ENCODE measurements at regions not wholly inside any gene's neighbourhood (a gene's known extent, or its start where the extent isn't known, plus 50 kb on each side); places are given as distances from the start of the nearest gene placed in this dataset.

- no peak for ATAC-seq (ENCODE audit: low FRiP score)
- Histone ChIP-seq H3K9me3 (ENCODE audit: control insufficient read depth, low read length) (no peaks in the 10 kb centered on the region), H3K27me3 (ENCODE audit: control insufficient read depth in 1 of 2, insufficient read depth in 2 of 2, low read length in 1 of 2) (no peaks in the 10 kb centered on the region)
These were observed 759.3 kb upstream of the TYRP1 start for GRCh38 chr9:11933926-11934325.

GRCh38 chr9:11946531-11946930, 746.7 kb upstream of the TYRP1 start:
- no peaks in the 10 kb centered on the region for H3K27me3 ChIP-seq (ENCODE audit: control insufficient read depth in 1 of 2, insufficient read depth in 2 of 2, low read length in 1 of 2)
- no peaks in the 10 kb centered on the region for H3K9me3 ChIP-seq (ENCODE audit: control insufficient read depth, low read length)
- no peak overlapping the region for H3K4me3 ChIP-seq (ENCODE audit: low read length in 2 of 2)
- H3K27ac ChIP-seq (ENCODE audit: low read depth in 1 of 2, low read length in 2 of 2) = no peak overlapping the region
- 6 to 17% methylated on average over 1 of the region's 1 CpG for WGBS, 2 donors
- H3K4me1 ChIP-seq (ENCODE audit: control insufficient read depth in 1 of 2, insufficient read depth in 2 of 2, low read length in 2 of 2) = no peaks in the 10 kb centered on the region
- no peak for DNase-seq
- ATAC-seq (ENCODE audit: low FRiP score) = no peak
- intact Hi-C loops (cut with DNase I) = no loop called here
- no peaks in the 10 kb centered on the region for H3K36me3 ChIP-seq (ENCODE audit: control insufficient read depth in 1 of 2, insufficient read depth in 2 of 2, low read length in 1 of 2)

More at GRCh38 chr9:11933926-11934325, 759.3 kb upstream of the TYRP1 start:
- no peak for DNase-seq
- H3K4me1 ChIP-seq (ENCODE audit: control insufficient read depth in 1 of 2, insufficient read depth in 2 of 2, low read length in 2 of 2) = no peaks in the 10 kb centered on the region
- intact Hi-C loops (cut with DNase I) = no loop called here
- H3K27ac ChIP-seq (ENCODE audit: low read depth in 1 of 2, low read length in 2 of 2) = no peak overlapping the region
- H3K36me3 ChIP-seq (ENCODE audit: control insufficient read depth in 1 of 2, insufficient read depth in 2 of 2, low read length in 1 of 2) = no peaks in the 10 kb centered on the region
- no peak overlapping the region for H3K4me3 ChIP-seq (ENCODE audit: low read length in 2 of 2)

- WGBS, 2 donors = 49 to 52% methylated on average over 4 of the region's 4 CpGs
- DNase-seq (no peak), ATAC-seq (ENCODE audit: low FRiP score) (no peak)
- no peak overlapping the region for H3K27ac ChIP-seq (ENCODE audit: low read depth in 1 of 2, low read length in 2 of 2)
- H3K36me3 ChIP-seq (ENCODE audit: control insufficient read depth in 1 of 2, insufficient read depth in 2 of 2, low read length in 1 of 2) = no peaks in the 10 kb centered on the region
- intact Hi-C loops (cut with DNase I) = no loop called here
- no peaks in the 10 kb centered on the region for H3K9me3 ChIP-seq (ENCODE audit: control insufficient read depth, low read length)
- no peaks in the 10 kb centered on the region for H3K27me3 ChIP-seq (ENCODE audit: control insufficient read depth in 1 of 2, insufficient read depth in 2 of 2, low read length in 1 of 2)
- no peaks in the 10 kb centered on the region for H3K4me1 ChIP-seq (ENCODE audit: control insufficient read depth in 1 of 2, insufficient read depth in 2 of 2, low read length in 2 of 2)
- no peak overlapping the region for H3K4me3 ChIP-seq (ENCODE audit: low read length in 2 of 2)
These were observed 730.9 kb upstream of the TYRP1 start for GRCh38 chr9:11962327-11962726.

- Histone ChIP-seq H3K27ac (ENCODE audit: low read depth in 1 of 2, low read length in 2 of 2) (no peak overlapping the region), H3K4me3 (ENCODE audit: low read length in 2 of 2) (no peak overlapping the region), H3K4me1 (ENCODE audit: control insufficient read depth in 1 of 2, insufficient read depth in 2 of 2, low read length in 2 of 2) (no peaks in the 10 kb centered on the region), H3K27me3 (ENCODE audit: control insufficient read depth in 1 of 2, insufficient read depth in 2 of 2, low read length in 1 of 2) (no peaks in the 10 kb centered on the region), H3K36me3 (ENCODE audit: control insufficient read depth in 1 of 2, insufficient read depth in 2 of 2, low read length in 1 of 2) (no peaks in the 10 kb centered on the region), H3K9me3 (ENCODE audit: control insufficient read depth, low read length) (no peaks in the 10 kb centered on the region)
- ATAC-seq (ENCODE audit: low FRiP score) = no peak
- no peak for DNase-seq
- WGBS, 2 donors = 51 to 58% methylated on average over 4 of the region's 4 CpGs
- intact Hi-C loops (cut with DNase I) = no loop called here
These were observed 726.4 kb upstream of the TYRP1 start for GRCh38 chr9:11966786-11967185.

GRCh38 chr9:11968631-11969030, 724.6 kb upstream of the TYRP1 start:
- H3K27me3 ChIP-seq (ENCODE audit: control insufficient read depth in 1 of 2, insufficient read depth in 2 of 2, low read length in 1 of 2) = no peaks in the 10 kb centered on the region
- DNase-seq (no peak), ATAC-seq (ENCODE audit: low FRiP score) (no peak)
- whole genome bisulfite sequencing, 2 donors = 84 to 100% methylated on average over 1 of the region's 1 CpG
- intact Hi-C loops (cut with DNase I) = no loop called here
- H3K9me3 ChIP-seq (ENCODE audit: control insufficient read depth, low read length) = no peaks in the 10 kb centered on the region
- no peaks in the 10 kb centered on the region for H3K4me1 ChIP-seq (ENCODE audit: control insufficient read depth in 1 of 2, insufficient read depth in 2 of 2, low read length in 2 of 2)
- H3K36me3 ChIP-seq (ENCODE audit: control insufficient read depth in 1 of 2, insufficient read depth in 2 of 2, low read length in 1 of 2) = no peaks in the 10 kb centered on the region
- no peak overlapping the region for H3K27ac ChIP-seq (ENCODE audit: low read depth in 1 of 2, low read length in 2 of 2)
- H3K4me3 ChIP-seq (ENCODE audit: low read length in 2 of 2) = no peak overlapping the region

GRCh38 chr9:11973011-11973410, 720.2 kb upstream of the TYRP1 start:
- H3K4me3 ChIP-seq (ENCODE audit: low read length in 2 of 2) = no peak overlapping the region
- no peaks in the 10 kb centered on the region for H3K4me1 ChIP-seq (ENCODE audit: control insufficient read depth in 1 of 2, insufficient read depth in 2 of 2, low read length in 2 of 2)
- H3K9me3 ChIP-seq (ENCODE audit: control insufficient read depth, low read length) = no peaks in the 10 kb centered on the region
- intact Hi-C loops (cut with DNase I) = no loop called here
- DNase-seq (no peak), ATAC-seq (ENCODE audit: low FRiP score) (no peak)
- no peaks in the 10 kb centered on the region for H3K36me3 ChIP-seq (ENCODE audit: control insufficient read depth in 1 of 2, insufficient read depth in 2 of 2, low read length in 1 of 2)
- 4 to 5% methylated on average over 1 of the region's 1 CpG for WGBS, 2 donors
- H3K27ac ChIP-seq (ENCODE audit: low read depth in 1 of 2, low read length in 2 of 2) = no peak overlapping the region
- no peaks in the 10 kb centered on the region for H3K27me3 ChIP-seq (ENCODE audit: control insufficient read depth in 1 of 2, insufficient read depth in 2 of 2, low read length in 1 of 2)

GRCh38 chr9:11973511-11973910, 719.7 kb upstream of the TYRP1 start:
- H3K36me3 ChIP-seq (ENCODE audit: control insufficient read depth in 1 of 2, insufficient read depth in 2 of 2, low read length in 1 of 2) = no peaks in the 10 kb centered on the region
- H3K4me3 ChIP-seq (ENCODE audit: low read length in 2 of 2) = no peak overlapping the region
- ATAC-seq (ENCODE audit: low FRiP score) = no peak
- intact Hi-C loops (cut with DNase I) = no loop called here
- WGBS, 2 donors = 32 to 58% methylated on average over 1 of the region's 1 CpG
- no peak overlapping the region for H3K27ac ChIP-seq (ENCODE audit: low read depth in 1 of 2, low read length in 2 of 2)
- no peaks in the 10 kb centered on the region for H3K27me3 ChIP-seq (ENCODE audit: control insufficient read depth in 1 of 2, insufficient read depth in 2 of 2, low read length in 1 of 2)
- no peaks in the 10 kb centered on the region for H3K9me3 ChIP-seq (ENCODE audit: control insufficient read depth, low read length)
- no peaks in the 10 kb centered on the region for H3K4me1 ChIP-seq (ENCODE audit: control insufficient read depth in 1 of 2, insufficient read depth in 2 of 2, low read length in 2 of 2)
- no peak for DNase-seq

GRCh38 chr9:11992866-11993265, 700.3 kb upstream of the TYRP1 start:
- H3K9me3 ChIP-seq (ENCODE audit: control insufficient read depth, low read length) = no peaks in the 10 kb centered on the region
- no peaks in the 10 kb centered on the region for H3K4me1 ChIP-seq (ENCODE audit: control insufficient read depth in 1 of 2, insufficient read depth in 2 of 2, low read length in 2 of 2)
- no peaks in the 10 kb centered on the region for H3K27me3 ChIP-seq (ENCODE audit: control insufficient read depth in 1 of 2, insufficient read depth in 2 of 2, low read length in 1 of 2)
- ATAC-seq (ENCODE audit: low FRiP score) (no peak), DNase-seq (no peak)
- no peak overlapping the region for H3K27ac ChIP-seq (ENCODE audit: low read depth in 1 of 2, low read length in 2 of 2)
- H3K36me3 ChIP-seq (ENCODE audit: control insufficient read depth in 1 of 2, insufficient read depth in 2 of 2, low read length in 1 of 2) = no peaks in the 10 kb centered on the region
- 61 to 84% methylated on average over 1 of the region's 1 CpG for WGBS, 2 donors
- intact Hi-C loops (cut with DNase I) = no loop called here
- H3K4me3 ChIP-seq (ENCODE audit: low read length in 2 of 2) = no peak overlapping the region

GRCh38 chr9:12014488-12014887, 678.7 kb upstream of the TYRP1 start:
- peaks cover 2% of the 10 kb centered on the region for H3K9me3 ChIP-seq (ENCODE audit: control insufficient read depth, low read length)
- DNase-seq (no peak), ATAC-seq (ENCODE audit: low FRiP score) (no peak)
- H3K27ac ChIP-seq (ENCODE audit: low read depth in 1 of 2, low read length in 2 of 2) = no peak overlapping the region
- WGBS, 2 donors = 88 to 91% methylated on average over 1 of the region's 1 CpG
- no peak overlapping the region for H3K4me3 ChIP-seq (ENCODE audit: low read length in 2 of 2)
- no peaks in the 10 kb centered on the region for H3K27me3 ChIP-seq (ENCODE audit: control insufficient read depth in 1 of 2, insufficient read depth in 2 of 2, low read length in 1 of 2)
- no peaks in the 10 kb centered on the region for H3K4me1 ChIP-seq (ENCODE audit: control insufficient read depth in 1 of 2, insufficient read depth in 2 of 2, low read length in 2 of 2)
- intact Hi-C loops (cut with DNase I) = no loop called here
- no peaks in the 10 kb centered on the region for H3K36me3 ChIP-seq (ENCODE audit: control insufficient read depth in 1 of 2, insufficient read depth in 2 of 2, low read length in 1 of 2)
